Amygdala (tissue), 56 donors: ENCODE measurements at regions not wholly inside any gene's neighbourhood (a gene's known extent, or its start where the extent isn't known, plus 50 kb on each side); places are given as distances from the start of the nearest gene placed in this dataset.

Experiments used
- DNase-seq, 56 donors: peaks; one replicate each; lab custom pipeline; 2025; lab: John Stamatoyannopoulos, UW

- DNase-seq, result no peak
These were observed 90.8 kb downstream of the DHCR7 start for GRCh38 chr11:71357414-71357813.

GRCh38 chr11:71356904-71357303 is 91.3 kb downstream of the DHCR7 start:
- DNase-seq, result no peak

GRCh38 chr11:71356280-71356876 is 91.8 kb downstream of the DHCR7 start:
- no peak for DNase-seq

GRCh38 chr11:71355281-71355680 is 92.9 kb downstream of the DHCR7 start:
- no peak for DNase-seq

GRCh38 chr11:71354394-71355105 is 93.6 kb downstream of the DHCR7 start:
- DNase-seq, result no peak

GRCh38 chr11:71352748-71353147 is 95.4 kb downstream of the DHCR7 start:
- no peak for DNase-seq

- DNase-seq, result no peak
These were observed 96.0 kb downstream of the DHCR7 start for GRCh38 chr11:71352226-71352625.

GRCh38 chr11:71349627-71350026 is 97.2 kb upstream of the SHANK2 start:
- DNase-seq, result no peak

- no peak for DNase-seq
These were observed 91.5 kb upstream of the SHANK2 start for GRCh38 chr11:71343828-71344400.

GRCh38 chr11:71342951-71343827 is 90.8 kb upstream of the SHANK2 start:
- DNase-seq, result peak in 10 of 56 donors; percentile 2 to 20 (median 11)

GRCh38 chr11:71342116-71342515 is 89.7 kb upstream of the SHANK2 start:
- no peak for DNase-seq

- DNase-seq, result no peak
These were observed 89.2 kb upstream of the SHANK2 start for GRCh38 chr11:71341596-71341995.

GRCh38 chr11:71341173-71341572 is 88.8 kb upstream of the SHANK2 start:
- DNase-seq, result no peak

- DNase-seq, result no peak
These were observed 87.8 kb upstream of the SHANK2 start for GRCh38 chr11:71340086-71340606.

GRCh38 chr11:71339396-71339881 is 87.1 kb upstream of the SHANK2 start:
- DNase-seq, result no peak

- DNase-seq, result no peak
These were observed 86.5 kb upstream of the SHANK2 start for GRCh38 chr11:71338801-71339395.

- no peak for DNase-seq
These were observed 84.8 kb upstream of the SHANK2 start for GRCh38 chr11:71336996-71337754.

- DNase-seq, result no peak
These were observed 84.0 kb upstream of the SHANK2 start for GRCh38 chr11:71336176-71336995.

GRCh38 chr11:71335371-71335770 is 83.0 kb upstream of the SHANK2 start:
- DNase-seq, result no peak
